Spleen (tissue), 11 donors: ENCODE measurements at regions not wholly inside any gene's neighbourhood (a gene's known extent, or its start where the extent isn't known, plus 50 kb on each side); places are given as distances from the start of the nearest gene placed in this dataset.

Experiments
- DNase-seq: peaks from one replicate; pipeline ENCODE4 v3.0.0-alpha.2; 2020
- H3K27ac ChIP-seq, 8 donors: fragments of 200-600 bp; sonication (generic) in 7 of 8; 1 replicate in 4 of 8; 2 replicates in 4 of 8; pipeline versions ENCODE4 v1.5.0 to v1.8.0; 2016 to 2021; ENCODE audit warnings: inconsistent platforms in 4 of 8, mild to moderate bottlenecking in 4 of 8, moderate library complexity in 1 of 8
- H3K27me3 ChIP-seq, 7 donors: fragments of 200-600 bp; sonication (generic) in 6 of 7; replicated peaks in 1 of 7; 1 replicate in 4 of 7; 2 replicates in 3 of 7; pipeline versions ENCODE4 v1.5.0 to v1.8.0; 2016 to 2021; ENCODE audit warnings: inconsistent platforms in 3 of 7, mild to moderate bottlenecking in 1 of 7
- H3K36me3 ChIP-seq, 6 donors: fragments of 200-600 bp; sonication (generic) in 5 of 6; 1 replicate in 4 of 6; 2 replicates in 2 of 6; pipeline versions ENCODE4 v1.5.0 to v1.8.0; 2016 to 2021; ENCODE audit warnings: inconsistent platforms in 2 of 6
- H3K4me1 ChIP-seq, 6 donors: fragments of 200-600 bp; sonication (generic) in 5 of 6; 1 replicate in 3 of 6; 2 replicates in 3 of 6; pipeline versions ENCODE4 v1.5.0 to v1.8.0; 2016 to 2021; ENCODE audit warnings: inconsistent platforms in 3 of 6
- H3K4me3 ChIP-seq, 8 donors: fragments of 200-600 bp; sonication (generic) in 7 of 8; 1 replicate in 4 of 8; 2 replicates in 4 of 8; pipeline versions ENCODE4 v1.5.0 to v1.8.0; 2016 to 2021; ENCODE audit warnings: inconsistent platforms in 4 of 8, mild to moderate bottlenecking in 4 of 8, moderate library complexity in 2 of 8
- H3K9me3 ChIP-seq, 8 donors: fragments of 200-600 bp; sonication (generic) in 7 of 8; 1 replicate in 4 of 8; 2 replicates in 4 of 8; pipeline versions ENCODE4 v1.5.0 to v1.8.0; 2016 to 2021; ENCODE audit warnings: inconsistent platforms in 4 of 8
- CTCF ChIP-seq, 11 experiments: fragments of 200-600 bp in 7 of 11; fragments of 450-650 bp in 4 of 11; sonication (generic) in 4 of 11; IDR thresholded peaks in 8 of 11; conservative IDR thresholded peaks in 3 of 11; 1 replicate in 7 of 11; 2 replicates in 4 of 11; pipeline versions ENCODE4 v1.4.0 to v1.8.0; 2016 to 2021; ENCODE audit warnings: antibody characterized with exemption in 11 of 11, inconsistent platforms in 4 of 11, mild to moderate bottlenecking in 1 of 11
- POLR2A ChIP-seq, 3 donors: fragments of 450-650 bp; IDR thresholded peaks; one replicate each; pipeline ENCODE4 v1.5.1; 2017; ENCODE audit warnings: antibody characterized with exemption in 3 of 3, mild to moderate bottlenecking in 1 of 3
- POLR2AphosphoS5 ChIP-seq, 3 donors: sonication (generic); formaldehyde crosslinking; IDR thresholded peaks; one replicate each; pipeline ENCODE4 v1.5.1; 2017; ENCODE audit warnings: antibody characterized with exemption in 3 of 3
- WGBS, 5 donors: extraction: QIAGEN DNeasy Blood & Tissue Kit in 3 of 5; methylation state at CpG; one replicate each; pipeline versions ENCODE4 v1.1.5 to v1.1.7; 2013 to 2018; 5-methylcytosine and 5-hydroxymethylcytosine counted together
- intact Hi-C: fragments of 100-400 bp; cut with DNase I; formaldehyde crosslinking; loops from one replicate; pipeline ENCODE4 v1.15.0; 2023; ENCODE audit warnings: low total_unique reads
- donor health status: healthy with polysubstance abuse.
- donor health status: DM: no; HTN: no; CAD: no; lungs with moderate emphysema.
- donor health status: DM: no; HTN: no; CAD: no.
- donor health status: Bipolar disorder and iron deficiency.
- donor health status: healthy.
- donor health status: DM: no; HTN: no; CAD: no.
- donor health status: DM: yes; HTN: yes; CAD: no.

- 34 to 55% (median 44%) methylated on average over 2 of the region's 2 CpGs for WGBS, 5 donors
- TF ChIP-seq POLR2A (IDR thresholded peaks at IDR 0.05): no peak
- TF ChIP-seq POLR2AphosphoS5 (IDR thresholded peaks at IDR 0.05): no peak
- no peak for TF ChIP-seq CTCF (IDR thresholded peaks at IDR 0.05 in 8 of 11, conservative IDR thresholded peaks at IDR 0.05 in 3 of 11)
- H3K36me3 ChIP-seq: no peaks in the 10 kb centered on the region
Observed at GRCh38 chrX:45842207-45842925, 641.7 kb upstream of the DIPK2B start.

GRCh38 chrX:45840411-45840950, 639.8 kb upstream of the DIPK2B start:
- Histone ChIP-seq H3K27me3 (no peaks in the 10 kb centered on the region), H3K27ac (no peak overlapping the region), H3K4me3 (no peak overlapping the region), H3K4me1 (no peaks in the 10 kb centered on the region), H3K9me3 (no peaks in the 10 kb centered on the region), H3K36me3 (no peaks in the 10 kb centered on the region)
- intact Hi-C loops: no loop called here
- 71 to 99% (median 92%) methylated on average over 3 of the region's 3 CpGs for WGBS, 5 donors
- no peak for DNase-seq
- TF ChIP-seq POLR2AphosphoS5 (IDR thresholded peaks at IDR 0.05) (no peak), CTCF (IDR thresholded peaks at IDR 0.05 in 8 of 11, conservative IDR thresholded peaks at IDR 0.05 in 3 of 11) (no peak), POLR2A (IDR thresholded peaks at IDR 0.05) (no peak)

More at GRCh38 chrX:45842207-45842925, 641.7 kb upstream of the DIPK2B start:
- Histone ChIP-seq H3K27ac (no peak overlapping the region), H3K4me1 (no peaks in the 10 kb centered on the region), H3K4me3 (no peak overlapping the region), H3K27me3 (no peaks in the 10 kb centered on the region), H3K9me3 (no peaks in the 10 kb centered on the region)
- DNase-seq: no peak
- intact Hi-C loops: no loop called here

- Histone ChIP-seq H3K36me3 (no peaks in the 10 kb centered on the region), H3K9me3 (no peaks in the 10 kb centered on the region), H3K27me3 (peaks cover 0 to 4% (median 0%) of the 10 kb centered on the region in 7 donors), H3K4me1 (no peaks in the 10 kb centered on the region), H3K4me3 (no peak overlapping the region), H3K27ac (no peak overlapping the region)
- intact Hi-C loops: no loop called here
- TF ChIP-seq CTCF (IDR thresholded peaks at IDR 0.05 in 8 of 11, conservative IDR thresholded peaks at IDR 0.05 in 3 of 11) (no peak), POLR2AphosphoS5 (IDR thresholded peaks at IDR 0.05) (no peak), POLR2A (IDR thresholded peaks at IDR 0.05) (no peak)
- no peak for DNase-seq
- WGBS, 5 donors: 70 to 92% (median 82%) methylated on average over 2 of the region's 2 CpGs
Observed at GRCh38 chrX:45830343-45830742, 629.7 kb upstream of the DIPK2B start.

GRCh38 chrX:45824471-45824870, 623.8 kb upstream of the DIPK2B start:
- 51 to 79% (median 71%) methylated on average over 6 of the region's 6 CpGs for WGBS, 5 donors
- Histone ChIP-seq H3K4me3 (no peak overlapping the region), H3K27ac (no peak overlapping the region), H3K9me3 (no peaks in the 10 kb centered on the region), H3K36me3 (no peaks in the 10 kb centered on the region), H3K4me1 (no peaks in the 10 kb centered on the region), H3K27me3 (peaks cover 0 to 4% (median 0%) of the 10 kb centered on the region in 7 donors)
- intact Hi-C loops: no loop called here
- no peak for TF ChIP-seq POLR2A (IDR thresholded peaks at IDR 0.05)
- no peak for TF ChIP-seq POLR2AphosphoS5 (IDR thresholded peaks at IDR 0.05)
- TF ChIP-seq CTCF (IDR thresholded peaks at IDR 0.05 in 8 of 11, conservative IDR thresholded peaks at IDR 0.05 in 3 of 11): no peak
- DNase-seq: no peak
